ENCODE measurements at regions not wholly inside any gene's neighbourhood (a gene's known extent, or its start where the extent isn't known, plus 50 kb on each side); places are given as distances from the start of the nearest gene placed in this dataset.

- peak; percentile 53; the same call in 1 of the 2 replicates for TF ChIP-seq ARID3A (IDR thresholded peaks at IDR 0.05; ENCODE audit: low read depth, low read length)
- TF ChIP-seq XRCC5 (optimal IDR thresholded peaks at IDR 0.05; ENCODE audit: low read length), result no peak
- TF ChIP-seq FOXP1 (IDR thresholded peaks at IDR 0.05), result peak; percentile 86
- TF ChIP-seq FOXP1 (CRISPR knock-in tag; IDR thresholded peaks at IDR 0.05), result peak; percentile 92
- TF ChIP-seq PBX3 (CRISPR knock-in tag; IDR thresholded peaks at IDR 0.05; ENCODE audit: borderline replicate concordance), result no peak
- no peak for TF ChIP-seq MZF1 (CRISPR knock-in tag; IDR thresholded peaks at IDR 0.05; ENCODE audit: borderline replicate concordance)
- TF ChIP-seq ZNF543 (CRISPR knock-in tag; IDR thresholded peaks at IDR 0.05), result peak; percentile 49; the same call in 1 of the 2 replicates
- no peak for TF ChIP-seq PAWR (CRISPR knock-in tag; IDR thresholded peaks at IDR 0.05; ENCODE audit: borderline replicate concordance)
- TF ChIP-seq GPBP1L1 (CRISPR knock-in tag; IDR thresholded peaks at IDR 0.05), result no peak
- TF ChIP-seq YY1 (IDR thresholded peaks at IDR 0.05; ENCODE audit: insufficient read depth, insufficient replicate concordance, low read depth, low read length), result peak; percentile 68
- TF ChIP-seq TARDBP (CRISPR knock-in tag; IDR thresholded peaks at IDR 0.05), result peak; percentile 94
- TF ChIP-seq KDM2A (CRISPR knock-in tag; IDR thresholded peaks at IDR 0.05; ENCODE audit: borderline replicate concordance, low read depth), result no peak
- no peak for TF ChIP-seq ZNF562 (CRISPR knock-in tag; IDR thresholded peaks at IDR 0.05; ENCODE audit: borderline replicate concordance)
- no peak for TF ChIP-seq ZNF788 (CRISPR knock-in tag; IDR thresholded peaks at IDR 0.05; ENCODE audit: borderline replicate concordance)
- no peak for TF ChIP-seq HHEX (CRISPR knock-in tag; IDR thresholded peaks at IDR 0.05)
- TF ChIP-seq PAX8 (CRISPR knock-in tag; IDR thresholded peaks at IDR 0.05; ENCODE audit: borderline replicate concordance), result no peak
- peak; percentile 95 for TF ChIP-seq ZBTB43 (CRISPR knock-in tag; conservative IDR thresholded peaks at IDR 0.05)
- no peak for TF ChIP-seq KLF9 (CRISPR knock-in tag; IDR thresholded peaks at IDR 0.05; ENCODE audit: low read depth)
- no peak for TF ChIP-seq ZNF296 (CRISPR knock-in tag; conservative IDR thresholded peaks at IDR 0.05)
- TF ChIP-seq ZNF775 (CRISPR knock-in tag; IDR thresholded peaks at IDR 0.05; ENCODE audit: borderline replicate concordance), result no peak
- TF ChIP-seq ZBTB1 (CRISPR knock-in tag; IDR thresholded peaks at IDR 0.05; ENCODE audit: borderline replicate concordance), result no peak
- no peak for TF ChIP-seq HOXD1 (CRISPR knock-in tag; IDR thresholded peaks at IDR 0.05)
- no peak for TF ChIP-seq ZNF598 (CRISPR knock-in tag; IDR thresholded peaks at IDR 0.05; ENCODE audit: borderline replicate concordance)
- peak; percentile 56; the same call in 1 of the 2 replicates for TF ChIP-seq ZBTB37 (CRISPR knock-in tag; IDR thresholded peaks at IDR 0.05)
- TF ChIP-seq ZNF713 (CRISPR knock-in tag; IDR thresholded peaks at IDR 0.05), result no peak
Measured at GRCh38 chr2:215833531-215834162, 179.7 kb downstream of the MREG start (continued).

Measured in HepG2 (cell line).